OCI-LY7 (cell line): ENCODE measurements at regions not wholly inside any gene's neighbourhood (a gene's known extent, or its start where the extent isn't known, plus 50 kb on each side); places are given as distances from the start of the nearest gene placed in this dataset.

Source experiments
- BruUV-seq: library from RNA; stranded (reverse); fragments of 400-500 nt; replicated peaks from 2 replicates; lab custom pipeline; 2021; lab: Mats Ljungman, UMichigan
- CTCF ChIA-PET: fragments of 300-600 bp; sonication (Branson Sonifier 250); formaldehyde crosslinking; loops from one replicate; lab custom pipeline; 2022; ENCODE audit warnings: antibody characterized with exemption; ENCODE audit not compliant: unreplicated experiment; lab: Charles Lee
- POLR2A ChIA-PET: fragments of 300-600 bp; sonication (Branson Sonifier 250); formaldehyde crosslinking; loops from one replicate; lab custom pipeline; 2022; ENCODE audit warnings: antibody characterized with exemption; lab: Charles Lee
- DNase-seq: peaks from one replicate; pipeline ENCODE4 v3.0.0-alpha.2; 2015; ENCODE audit warnings: low spot score
- H2AFZ ChIP-seq: fragments of 200-600 bp; sonication (generic), shearing (Covaris generic); 2 replicates; pipeline ENCODE4 v1.6.1; 2014; ENCODE audit warnings: mild to moderate bottlenecking, antibody characterized with exemption, low read length, moderate library complexity
- H3K27ac ChIP-seq: fragments of 200-600 bp; sonication (generic); 2 replicates; pipeline ENCODE4 v1.5.1; 2014; ENCODE audit warnings: mixed run types, low read depth, mild to moderate bottlenecking, moderate library complexity, low read length, inconsistent platforms; ENCODE audit not compliant: poor library complexity, severe bottlenecking
- H3K36me3 ChIP-seq: fragments of 200-600 bp; sonication (generic); 2 replicates; pipeline ENCODE4 v1.6.1; 2014; ENCODE audit warnings: mild to moderate bottlenecking, antibody characterized with exemption, low read length, moderate library complexity, mixed read lengths; ENCODE audit not compliant: insufficient read depth
- H3K4me1 ChIP-seq: fragments of 200-600 bp; sonication (generic); 2 replicates; pipeline ENCODE4 v1.5.1; 2014; ENCODE audit warnings: mild to moderate bottlenecking, low read length; ENCODE audit not compliant: insufficient read depth, poor library complexity, severe bottlenecking
- H3K4me2 ChIP-seq: fragments of 200-600 bp; sonication (generic); 2 replicates; pipeline ENCODE4 v1.6.1; 2014; ENCODE audit warnings: mild to moderate bottlenecking, low read length
- H3K4me3 ChIP-seq: fragments of 200-600 bp; sonication (generic); 2 replicates; pipeline ENCODE4 v1.5.1; 2014; ENCODE audit warnings: mild to moderate bottlenecking, low read depth, low read length; ENCODE audit not compliant: poor library complexity, severe bottlenecking
- H3K79me2 ChIP-seq: fragments of 200-600 bp; sonication (generic); 2 replicates; pipeline ENCODE4 v1.6.1; 2016; ENCODE audit warnings: low read depth, mild to moderate bottlenecking, low read length, moderate library complexity, mixed read lengths; ENCODE audit not compliant: insufficient read depth
- H3K9me2 ChIP-seq: fragments of 200-600 bp; sonication (generic); 2 replicates; pipeline ENCODE4 v1.6.1; 2016; ENCODE audit warnings: mild to moderate bottlenecking, low read length, mixed read lengths; ENCODE audit not compliant: insufficient read depth
- H3K9me3 ChIP-seq: fragments of 200-600 bp; sonication (generic); 2 replicates; pipeline ENCODE4 v1.6.1; 2014; ENCODE audit warnings: mild to moderate bottlenecking, mixed run types, low read length, mixed read lengths
- H4K20me1 ChIP-seq: fragments of 200-600 bp; sonication (generic); 2 replicates; pipeline ENCODE4 v1.6.1; 2014; ENCODE audit warnings: mild to moderate bottlenecking, antibody characterized with exemption, low read length, moderate library complexity, mixed read lengths; ENCODE audit not compliant: insufficient read depth
- CTCF ChIP-seq: fragments of 200-600 bp; sonication (generic); conservative IDR thresholded peaks from 2 replicates; pipeline ENCODE4 v1.5.1; 2014; ENCODE audit warnings: mild to moderate bottlenecking, antibody characterized with exemption, low read length, moderate library complexity, mixed read lengths
- EZH2phosphoT487 ChIP-seq: fragments of 200-600 bp; sonication (generic); IDR thresholded peaks from 2 replicates; pipeline ENCODE4 v1.6.1; 2018; ENCODE audit warnings: low read depth, borderline replicate concordance, mild to moderate bottlenecking, mixed run types, antibody characterized with exemption, low read length, moderate library complexity, mixed read lengths
- intact Hi-C: fragments of 100-400 bp; cut with micrococcal nuclease; formaldehyde crosslinking; loops from one replicate; pipeline ENCODE4 v1.10.0; 2022; ENCODE audit not compliant: unreplicated experiment

GRCh38 chr9:116032683-116033440, 120.7 kb upstream of the PAPPA start:
- Histone ChIP-seq H3K4me1 (no peaks in the 10 kb centered on the region), H3K27ac (no peak overlapping the region), H3K9me2 (no peaks in the 10 kb centered on the region), H3K79me2 (no peaks in the 10 kb centered on the region), H3K4me2 (no peak overlapping the region), H3K36me3 (no peaks in the 10 kb centered on the region), H3K9me3 (no peaks in the 10 kb centered on the region), H4K20me1 (no peaks in the 10 kb centered on the region), H3K4me3 (no peak overlapping the region), H2AFZ (no peak overlapping the region)
- ChIA-PET POLR2A (no interaction called here), CTCF (no interaction called here)
- no peak for DNase-seq
- no peak for TF ChIP-seq EZH2phosphoT487
- TF ChIP-seq CTCF = no peak
- no TSS peak for BruUV-seq
- intact Hi-C loops = no loop called here

GRCh38 chr9:116039312-116039711, 114.3 kb upstream of the PAPPA start:
- Histone ChIP-seq H2AFZ (no peak overlapping the region), H3K27ac (no peak overlapping the region), H3K4me3 (no peak overlapping the region), H3K36me3 (no peaks in the 10 kb centered on the region), H3K4me1 (no peaks in the 10 kb centered on the region), H4K20me1 (no peaks in the 10 kb centered on the region), H3K79me2 (no peaks in the 10 kb centered on the region), H3K9me3 (no peaks in the 10 kb centered on the region), H3K4me2 (no peak overlapping the region), H3K9me2 (no peaks in the 10 kb centered on the region)
- intact Hi-C loops = no loop called here
- no TSS peak for BruUV-seq
- CTCF ChIA-PET = no interaction called here
- no peak for TF ChIP-seq EZH2phosphoT487
- TF ChIP-seq CTCF = no peak
- POLR2A ChIA-PET = no interaction called here
- no peak for DNase-seq

- ChIA-PET CTCF (no interaction called here), POLR2A (no interaction called here)
- Histone ChIP-seq H3K36me3 (no peaks in the 10 kb centered on the region), H3K4me1 (no peaks in the 10 kb centered on the region), H3K9me3 (no peaks in the 10 kb centered on the region), H3K4me3 (no peak overlapping the region), H3K27ac (no peak overlapping the region), H3K9me2 (no peaks in the 10 kb centered on the region), H3K79me2 (no peaks in the 10 kb centered on the region), H4K20me1 (no peaks in the 10 kb centered on the region), H2AFZ (no peak overlapping the region), H3K4me2 (no peak overlapping the region)
- TF ChIP-seq EZH2phosphoT487 (no peak), CTCF (no peak)
- no peak for DNase-seq
- BruUV-seq = no TSS peak
- intact Hi-C loops = no loop called here
Measured at GRCh38 chr9:116039893-116040292, 113.7 kb upstream of the PAPPA start.
